WTC11 (cell line): ENCODE measurements at regions not wholly inside any gene's neighbourhood (a gene's known extent, or its start where the extent isn't known, plus 50 kb on each side); places are given as distances from the start of the nearest gene placed in this dataset.

Experiments used
- ATAC-seq: fragments of 200-7000 bp; cut with Tn5 transposase; 2 replicates; pipeline ENCODE4 v1.10.0; 2021; ENCODE audit warnings: mild to moderate bottlenecking, moderate library complexity
- CTCF ChIA-PET: fragments of 300-600 bp; sonication (Branson Sonifier 250); formaldehyde crosslinking; loops from one replicate; lab custom pipeline; 2021; ENCODE audit warnings: antibody characterized with exemption; lab: Charles Lee
- POLR2A ChIA-PET: fragments of 350-600 bp; sonication (Branson Sonifier 250); formaldehyde crosslinking; loops from one replicate; lab custom pipeline; 2021; ENCODE audit warnings: antibody characterized with exemption; lab: Charles Lee
- DNase-seq: peaks from one replicate; pipeline ENCODE4 v3.0.0; 2021; ENCODE audit warnings: low spot score
- H3K27ac Mint-ChIP-seq: 2 replicates; pipeline ENCODE4 v1.8.0; 2021; ENCODE audit warnings: mixed read lengths
- H3K27me3 Mint-ChIP-seq: 2 replicates; pipeline ENCODE4 v1.8.0; 2021; ENCODE audit warnings: low read depth, mild to moderate bottlenecking, moderate library complexity, mixed read lengths
- H3K36me3 Mint-ChIP-seq: 2 replicates; pipeline ENCODE4 v1.8.0; 2021; ENCODE audit warnings: mixed read lengths
- H3K4me1 Mint-ChIP-seq: 2 replicates; pipeline ENCODE4 v1.8.0; 2022; ENCODE audit warnings: mixed read lengths
- H3K4me3 Mint-ChIP-seq: 2 replicates; pipeline ENCODE4 v1.8.0; 2021; ENCODE audit warnings: mild to moderate bottlenecking, moderate library complexity, mixed read lengths
- H3K9me3 Mint-ChIP-seq: 2 replicates; pipeline ENCODE4 v1.8.0; 2021; ENCODE audit warnings: mixed read lengths
- CBFB ChIP-seq: sonication (generic); formaldehyde crosslinking; IDR thresholded peaks from 2 replicates; pipeline ENCODE4 v1.8.1; 2022; ENCODE audit warnings: mild to moderate bottlenecking, low read depth, missing genetic modification reagents
- EMX1 ChIP-seq: fragments of 250-450 bp; sonication (Bioruptor Pico); IDR thresholded peaks from 2 replicates; pipeline ENCODE4 v1.8.0; 2021; ENCODE audit warnings: mild to moderate bottlenecking
- ETV6 ChIP-seq: sonication (generic); formaldehyde crosslinking; IDR thresholded peaks from 2 replicates; pipeline ENCODE4 v1.8.1; 2022; ENCODE audit warnings: mild to moderate bottlenecking, missing genetic modification reagents
- FOXK1 ChIP-seq: sonication (generic); formaldehyde crosslinking; IDR thresholded peaks from 2 replicates; pipeline ENCODE4 v1.8.0; 2022; ENCODE audit warnings: mild to moderate bottlenecking, moderate library complexity, missing genetic modification reagents
- GRHL2 ChIP-seq: fragments of 250-450 bp; sonication (Bioruptor Pico); IDR thresholded peaks from 2 replicates; pipeline ENCODE4 v1.8.0; 2022; ENCODE audit warnings: mild to moderate bottlenecking, moderate library complexity; ENCODE audit not compliant: insufficient replicate concordance, severe bottlenecking
- NFATC4 ChIP-seq: fragments of 250-450 bp; sonication (Bioruptor Pico); IDR thresholded peaks from 2 replicates; pipeline ENCODE4 v1.9.0; 2021; ENCODE audit warnings: mild to moderate bottlenecking
- NR2C2 ChIP-seq: sonication (generic); formaldehyde crosslinking; IDR thresholded peaks from 2 replicates; pipeline ENCODE4 v1.8.0; 2022; ENCODE audit warnings: mild to moderate bottlenecking, missing genetic modification reagents
- RELA ChIP-seq: sonication (generic); formaldehyde crosslinking; IDR thresholded peaks from 2 replicates; pipeline ENCODE4 v1.8.1; 2022; ENCODE audit warnings: missing genetic modification reagents, mild to moderate bottlenecking, borderline replicate concordance
- TEAD4 ChIP-seq: sonication (generic); formaldehyde crosslinking; IDR thresholded peaks from 2 replicates; pipeline ENCODE4 v1.8.0; 2022; ENCODE audit warnings: mild to moderate bottlenecking, missing genetic modification reagents
- TP53 ChIP-seq: sonication (generic); formaldehyde crosslinking; IDR thresholded peaks from 2 replicates; pipeline ENCODE4 v1.8.1; 2023; ENCODE audit warnings: mild to moderate bottlenecking, missing genetic modification reagents
- ZBTB21 ChIP-seq: sonication (generic); formaldehyde crosslinking; IDR thresholded peaks from 2 replicates; pipeline ENCODE4 v1.8.1; 2023; ENCODE audit warnings: mild to moderate bottlenecking, missing genetic modification reagents, borderline replicate concordance
- ZNF317 ChIP-seq: sonication (generic); formaldehyde crosslinking; IDR thresholded peaks from 2 replicates; pipeline ENCODE4 v1.8.1; 2023; ENCODE audit warnings: low read depth, mild to moderate bottlenecking, moderate library complexity, missing genetic modification reagents, borderline replicate concordance
- ZNF423 ChIP-seq: fragments of 250-450 bp; sonication (Bioruptor Pico); IDR thresholded peaks from 2 replicates; pipeline ENCODE4 v2.1.2; 2022; ENCODE audit warnings: mild to moderate bottlenecking, moderate library complexity
- TF ChIP-seq, protein P1 (sequence below): sonication (generic); formaldehyde crosslinking; IDR thresholded peaks from 2 replicates; pipeline ENCODE4 v1.8.1; 2022; ENCODE audit warnings: mild to moderate bottlenecking, missing genetic modification reagents, moderate library complexity, borderline replicate concordance
- TF ChIP-seq, protein P2 (sequence below): fragments of 250-450 bp; sonication (Bioruptor Pico); conservative IDR thresholded peaks from 2 replicates; pipeline ENCODE4 v1.9.0; 2021; ENCODE audit warnings: mild to moderate bottlenecking
- TF ChIP-seq, protein P3 (sequence below): sonication (generic); formaldehyde crosslinking; IDR thresholded peaks from 2 replicates; pipeline ENCODE4 v1.8.0; 2023; ENCODE audit warnings: missing genetic modification reagents, mild to moderate bottlenecking, borderline replicate concordance
- TF ChIP-seq, protein P4 (sequence below): sonication (generic); formaldehyde crosslinking; conservative IDR thresholded peaks from 2 replicates; pipeline ENCODE4 v1.8.1; 2023; ENCODE audit warnings: mild to moderate bottlenecking, low read depth, missing genetic modification reagents, moderate library complexity
- TF ChIP-seq, protein P5 (sequence below): sonication (generic); formaldehyde crosslinking; IDR thresholded peaks from 2 replicates; pipeline ENCODE4 v1.8.1; 2023; ENCODE audit warnings: mild to moderate bottlenecking, missing genetic modification reagents

DNA sequence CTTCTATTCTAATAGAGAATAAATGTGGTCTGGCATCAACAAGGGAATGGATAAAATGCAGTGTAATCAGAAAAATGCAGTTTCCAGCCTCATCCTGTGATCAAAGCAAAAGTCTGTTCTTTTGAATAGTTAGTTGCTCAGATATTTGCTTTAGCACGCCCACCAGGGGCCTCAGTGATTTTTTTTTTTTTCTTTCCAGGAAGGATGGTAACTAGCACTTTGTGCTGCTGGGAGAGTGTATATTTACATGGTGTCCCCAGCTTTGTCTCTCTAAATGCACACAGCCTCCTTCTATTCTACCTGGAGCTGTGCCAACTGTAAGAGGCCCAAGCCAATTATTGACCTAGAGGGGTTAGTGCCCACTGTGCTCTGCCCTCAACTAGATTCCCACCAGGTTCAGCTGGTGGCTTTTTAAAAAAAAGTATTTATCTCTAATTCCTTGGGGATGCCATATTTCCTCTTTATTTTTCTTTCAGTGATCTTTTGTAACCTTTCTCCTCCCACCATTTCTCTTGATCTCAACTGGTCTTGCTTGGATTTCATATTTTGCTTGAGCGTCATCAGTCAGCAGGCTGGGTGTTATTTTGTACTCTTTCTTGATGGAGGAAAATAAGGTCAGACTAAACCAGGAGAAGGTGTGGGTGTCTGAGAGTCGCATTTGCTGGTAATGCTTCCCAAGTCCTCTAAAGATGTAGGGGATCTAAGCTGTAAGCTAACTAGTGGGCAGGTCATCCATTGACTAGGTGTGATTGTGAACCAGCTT lies 193.0 kb upstream of the C9orf72 start:
- DNase-seq (no peak), ATAC-seq (no peak)
- Mint-ChIP-seq H3K4me1 (peaks cover 38% of the 10 kb centered on the region), H3K9me3 (peaks cover 19% of the 10 kb centered on the region), H3K36me3 (peaks cover 12% of the 10 kb centered on the region), H3K27ac (no peak overlapping the region), H3K4me3 (no peak overlapping the region), H3K27me3 (peaks cover 3% of the 10 kb centered on the region; the same call in 1 of the 2 replicates)
- POLR2A ChIA-PET = no interaction called here
- TF ChIP-seq ZBTB21 (no peak), CBFB (CRISPR knock-in tag) (no peak), EMX1 (CRISPR knock-in tag) (no peak), FOXK1 (no peak), ETV6 (CRISPR knock-in tag) (no peak), RELA (CRISPR knock-in tag) (no peak), TP53 (CRISPR knock-in tag) (no peak), NR2C2 (CRISPR knock-in tag) (no peak), NFATC4 (CRISPR knock-in tag) (no peak), ZNF317 (CRISPR knock-in tag) (no peak), GRHL2 (CRISPR knock-in tag) (no peak), TEAD4 (CRISPR knock-in tag) (no peak), ZNF423 (CRISPR knock-in tag) (no peak)
- TF ChIP-seq, protein P1, sequence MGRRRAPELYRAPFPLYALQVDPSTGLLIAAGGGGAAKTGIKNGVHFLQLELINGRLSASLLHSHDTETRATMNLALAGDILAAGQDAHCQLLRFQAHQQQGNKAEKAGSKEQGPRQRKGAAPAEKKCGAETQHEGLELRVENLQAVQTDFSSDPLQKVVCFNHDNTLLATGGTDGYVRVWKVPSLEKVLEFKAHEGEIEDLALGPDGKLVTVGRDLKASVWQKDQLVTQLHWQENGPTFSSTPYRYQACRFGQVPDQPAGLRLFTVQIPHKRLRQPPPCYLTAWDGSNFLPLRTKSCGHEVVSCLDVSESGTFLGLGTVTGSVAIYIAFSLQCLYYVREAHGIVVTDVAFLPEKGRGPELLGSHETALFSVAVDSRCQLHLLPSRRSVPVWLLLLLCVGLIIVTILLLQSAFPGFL (CRISPR knock-in tag) = no peak
- TF ChIP-seq, protein P2, sequence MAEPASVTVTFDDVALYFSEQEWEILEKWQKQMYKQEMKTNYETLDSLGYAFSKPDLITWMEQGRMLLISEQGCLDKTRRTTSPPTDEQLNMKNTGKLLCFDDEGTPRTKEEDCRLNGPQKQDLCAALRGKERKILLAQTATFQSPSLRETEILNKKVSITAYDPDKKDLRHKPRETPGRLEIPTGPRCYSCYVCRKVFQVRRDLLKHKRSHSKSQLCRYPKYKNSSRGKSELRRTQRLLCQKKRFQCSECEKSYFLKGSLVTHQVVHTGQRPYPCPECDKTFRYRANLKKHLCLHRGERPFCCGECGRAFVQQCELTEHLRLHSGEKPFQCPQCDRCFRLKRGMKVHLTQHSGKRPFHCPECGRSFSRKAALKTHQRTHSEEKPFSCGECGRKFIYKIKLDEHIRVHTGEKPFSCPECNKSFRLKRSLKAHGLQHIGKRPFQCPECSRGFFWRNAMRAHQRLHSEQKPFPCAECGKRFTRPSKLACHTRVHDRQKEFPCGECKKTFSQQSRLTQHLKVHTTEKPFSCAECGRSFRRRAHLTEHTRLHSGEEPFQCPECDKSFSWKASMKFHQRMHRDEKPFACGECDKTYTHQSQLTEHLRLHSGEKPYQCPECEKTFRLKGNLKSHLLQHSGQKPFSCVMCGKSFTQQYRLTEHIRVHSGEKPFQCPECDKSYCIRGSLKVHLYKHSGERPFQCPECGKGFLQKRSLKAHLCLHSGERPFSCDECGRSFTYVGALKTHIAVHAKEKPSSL (CRISPR knock-in tag) = no peak
- TF ChIP-seq, protein P3, sequence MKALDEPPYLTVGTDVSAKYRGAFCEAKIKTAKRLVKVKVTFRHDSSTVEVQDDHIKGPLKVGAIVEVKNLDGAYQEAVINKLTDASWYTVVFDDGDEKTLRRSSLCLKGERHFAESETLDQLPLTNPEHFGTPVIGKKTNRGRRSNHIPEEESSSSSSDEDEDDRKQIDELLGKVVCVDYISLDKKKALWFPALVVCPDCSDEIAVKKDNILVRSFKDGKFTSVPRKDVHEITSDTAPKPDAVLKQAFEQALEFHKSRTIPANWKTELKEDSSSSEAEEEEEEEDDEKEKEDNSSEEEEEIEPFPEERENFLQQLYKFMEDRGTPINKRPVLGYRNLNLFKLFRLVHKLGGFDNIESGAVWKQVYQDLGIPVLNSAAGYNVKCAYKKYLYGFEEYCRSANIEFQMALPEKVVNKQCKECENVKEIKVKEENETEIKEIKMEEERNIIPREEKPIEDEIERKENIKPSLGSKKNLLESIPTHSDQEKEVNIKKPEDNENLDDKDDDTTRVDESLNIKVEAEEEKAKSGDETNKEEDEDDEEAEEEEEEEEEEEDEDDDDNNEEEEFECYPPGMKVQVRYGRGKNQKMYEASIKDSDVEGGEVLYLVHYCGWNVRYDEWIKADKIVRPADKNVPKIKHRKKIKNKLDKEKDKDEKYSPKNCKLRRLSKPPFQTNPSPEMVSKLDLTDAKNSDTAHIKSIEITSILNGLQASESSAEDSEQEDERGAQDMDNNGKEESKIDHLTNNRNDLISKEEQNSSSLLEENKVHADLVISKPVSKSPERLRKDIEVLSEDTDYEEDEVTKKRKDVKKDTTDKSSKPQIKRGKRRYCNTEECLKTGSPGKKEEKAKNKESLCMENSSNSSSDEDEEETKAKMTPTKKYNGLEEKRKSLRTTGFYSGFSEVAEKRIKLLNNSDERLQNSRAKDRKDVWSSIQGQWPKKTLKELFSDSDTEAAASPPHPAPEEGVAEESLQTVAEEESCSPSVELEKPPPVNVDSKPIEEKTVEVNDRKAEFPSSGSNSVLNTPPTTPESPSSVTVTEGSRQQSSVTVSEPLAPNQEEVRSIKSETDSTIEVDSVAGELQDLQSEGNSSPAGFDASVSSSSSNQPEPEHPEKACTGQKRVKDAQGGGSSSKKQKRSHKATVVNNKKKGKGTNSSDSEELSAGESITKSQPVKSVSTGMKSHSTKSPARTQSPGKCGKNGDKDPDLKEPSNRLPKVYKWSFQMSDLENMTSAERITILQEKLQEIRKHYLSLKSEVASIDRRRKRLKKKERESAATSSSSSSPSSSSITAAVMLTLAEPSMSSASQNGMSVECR = no peak
- TF ChIP-seq, protein P4, sequence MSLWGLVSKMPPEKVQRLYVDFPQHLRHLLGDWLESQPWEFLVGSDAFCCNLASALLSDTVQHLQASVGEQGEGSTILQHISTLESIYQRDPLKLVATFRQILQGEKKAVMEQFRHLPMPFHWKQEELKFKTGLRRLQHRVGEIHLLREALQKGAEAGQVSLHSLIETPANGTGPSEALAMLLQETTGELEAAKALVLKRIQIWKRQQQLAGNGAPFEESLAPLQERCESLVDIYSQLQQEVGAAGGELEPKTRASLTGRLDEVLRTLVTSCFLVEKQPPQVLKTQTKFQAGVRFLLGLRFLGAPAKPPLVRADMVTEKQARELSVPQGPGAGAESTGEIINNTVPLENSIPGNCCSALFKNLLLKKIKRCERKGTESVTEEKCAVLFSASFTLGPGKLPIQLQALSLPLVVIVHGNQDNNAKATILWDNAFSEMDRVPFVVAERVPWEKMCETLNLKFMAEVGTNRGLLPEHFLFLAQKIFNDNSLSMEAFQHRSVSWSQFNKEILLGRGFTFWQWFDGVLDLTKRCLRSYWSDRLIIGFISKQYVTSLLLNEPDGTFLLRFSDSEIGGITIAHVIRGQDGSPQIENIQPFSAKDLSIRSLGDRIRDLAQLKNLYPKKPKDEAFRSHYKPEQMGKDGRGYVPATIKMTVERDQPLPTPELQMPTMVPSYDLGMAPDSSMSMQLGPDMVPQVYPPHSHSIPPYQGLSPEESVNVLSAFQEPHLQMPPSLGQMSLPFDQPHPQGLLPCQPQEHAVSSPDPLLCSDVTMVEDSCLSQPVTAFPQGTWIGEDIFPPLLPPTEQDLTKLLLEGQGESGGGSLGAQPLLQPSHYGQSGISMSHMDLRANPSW (CRISPR knock-in tag) = no peak
- TF ChIP-seq, protein P5, sequence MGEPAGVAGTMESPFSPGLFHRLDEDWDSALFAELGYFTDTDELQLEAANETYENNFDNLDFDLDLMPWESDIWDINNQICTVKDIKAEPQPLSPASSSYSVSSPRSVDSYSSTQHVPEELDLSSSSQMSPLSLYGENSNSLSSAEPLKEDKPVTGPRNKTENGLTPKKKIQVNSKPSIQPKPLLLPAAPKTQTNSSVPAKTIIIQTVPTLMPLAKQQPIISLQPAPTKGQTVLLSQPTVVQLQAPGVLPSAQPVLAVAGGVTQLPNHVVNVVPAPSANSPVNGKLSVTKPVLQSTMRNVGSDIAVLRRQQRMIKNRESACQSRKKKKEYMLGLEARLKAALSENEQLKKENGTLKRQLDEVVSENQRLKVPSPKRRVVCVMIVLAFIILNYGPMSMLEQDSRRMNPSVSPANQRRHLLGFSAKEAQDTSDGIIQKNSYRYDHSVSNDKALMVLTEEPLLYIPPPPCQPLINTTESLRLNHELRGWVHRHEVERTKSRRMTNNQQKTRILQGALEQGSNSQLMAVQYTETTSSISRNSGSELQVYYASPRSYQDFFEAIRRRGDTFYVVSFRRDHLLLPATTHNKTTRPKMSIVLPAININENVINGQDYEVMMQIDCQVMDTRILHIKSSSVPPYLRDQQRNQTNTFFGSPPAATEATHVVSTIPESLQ = no peak
- CTCF ChIA-PET = interaction anchor here (0.9 kb wide), 1 partner anchor 22 kb away, joined by 4 read pairs; no protein-coding TSS in a partner anchor
